ENCODE measurements at regions not wholly inside any gene's neighbourhood (a gene's known extent, or its start where the extent isn't known, plus 50 kb on each side); places are given as distances from the start of the nearest gene placed in this dataset.
"Not testable (repeated sequence)": the region's sequence is repeated elsewhere in the genome, so short reads cannot be mapped to it uniquely, and the experiment has no call there.

- in situ Hi-C loops (cut with MboI; ENCODE audit: low sequenced_read_pairs in 4 of 4) (no loop called here), intact Hi-C loops (cut with DNase I; ENCODE audit: low total_unique reads) (no loop called here)
- no peak overlapping the region for H3K4me3 ChIP-seq
- no peak overlapping the region for H3K27ac ChIP-seq
- no peaks in the 10 kb centered on the region for H3K4me1 ChIP-seq
- ATAC-seq (no peak), DNase-seq (no peak)
- no peak for TF ChIP-seq CTCF (IDR thresholded peaks at IDR 0.05 in 4 of 5, conservative IDR thresholded peaks at IDR 0.05 in 1 of 5)
- H3K36me3 ChIP-seq: no peaks in the 10 kb centered on the region
- H3K27me3 ChIP-seq: no peaks in the 10 kb centered on the region
- no peaks in the 10 kb centered on the region for H3K9me3 ChIP-seq
Observed at GRCh38 chr2:21379140-21379539, 255.4 kb downstream of the TDRD15 start.

GRCh38 chr2:21379668-21380067, 255.9 kb downstream of the TDRD15 start:
- H3K27me3 ChIP-seq; H3K9me3 ChIP-seq; in situ Hi-C loops (cut with MboI; ENCODE audit: low sequenced_read_pairs in 4 of 4); DNase-seq; H3K4me1 ChIP-seq; H3K4me3 ChIP-seq; intact Hi-C loops (cut with DNase I; ENCODE audit: low total_unique reads); H3K27ac ChIP-seq; H3K36me3 ChIP-seq; ATAC-seq: not testable (repeated sequence)

GRCh38 chr2:21381421-21381820, 257.7 kb downstream of the TDRD15 start:
- DNase-seq (no peak), ATAC-seq (no peak)
- in situ Hi-C loops (cut with MboI; ENCODE audit: low sequenced_read_pairs in 4 of 4): no loop called here
- Histone ChIP-seq H3K27ac (no peak overlapping the region), H3K4me1 (no peaks in the 10 kb centered on the region), H3K36me3 (no peaks in the 10 kb centered on the region), H3K4me3 (no peak overlapping the region), H3K27me3 (no peaks in the 10 kb centered on the region), H3K9me3 (no peaks in the 10 kb centered on the region)
- TF ChIP-seq CTCF (IDR thresholded peaks at IDR 0.05 in 4 of 5, conservative IDR thresholded peaks at IDR 0.05 in 1 of 5): no peak
- TF ChIP-seq POLR2A (IDR thresholded peaks at IDR 0.05): no peak
- intact Hi-C loops (cut with DNase I; ENCODE audit: low total_unique reads): no loop called here

GRCh38 chr2:21382701-21383520, 259.1 kb downstream of the TDRD15 start:
- Histone ChIP-seq H3K27ac (no peak overlapping the region), H3K4me1 (no peaks in the 10 kb centered on the region), H3K9me3 (no peaks in the 10 kb centered on the region), H3K4me3 (no peak overlapping the region), H3K27me3 (no peaks in the 10 kb centered on the region), H3K36me3 (no peaks in the 10 kb centered on the region)
- no peak for TF ChIP-seq CTCF (IDR thresholded peaks at IDR 0.05 in 4 of 5, conservative IDR thresholded peaks at IDR 0.05 in 1 of 5)
- intact Hi-C loops (cut with DNase I; ENCODE audit: low total_unique reads) (no loop called here), in situ Hi-C loops (cut with MboI; ENCODE audit: low sequenced_read_pairs in 4 of 4) (no loop called here)
- ATAC-seq (no peak), DNase-seq (no peak)

- H3K4me1 ChIP-seq: no peaks in the 10 kb centered on the region
- DNase-seq: no peak
- intact Hi-C loops (cut with DNase I; ENCODE audit: low total_unique reads) (no loop called here), in situ Hi-C loops (cut with MboI; ENCODE audit: low sequenced_read_pairs in 4 of 4) (no loop called here)
- ATAC-seq: no peak
- no peak overlapping the region for H3K4me3 ChIP-seq
- H3K27me3 ChIP-seq: no peaks in the 10 kb centered on the region
- no peak overlapping the region for H3K27ac ChIP-seq
- H3K9me3 ChIP-seq: no peaks in the 10 kb centered on the region
- no peak for TF ChIP-seq CTCF (IDR thresholded peaks at IDR 0.05 in 4 of 5, conservative IDR thresholded peaks at IDR 0.05 in 1 of 5)
- no peak for TF ChIP-seq POLR2A (IDR thresholded peaks at IDR 0.05)
- H3K36me3 ChIP-seq: no peaks in the 10 kb centered on the region
Observed at GRCh38 chr2:21386666-21387065, 262.9 kb downstream of the TDRD15 start.

Data from gastrocnemius medialis (tissue), 4 donors.